SK-N-MC (cell line): ENCODE measurements at regions not wholly inside any gene's neighbourhood (a gene's known extent, or its start where the extent isn't known, plus 50 kb on each side); places are given as distances from the start of the nearest gene placed in this dataset.
"Not testable (repeated sequence)": the region's sequence is repeated elsewhere in the genome, so short reads cannot be mapped to it uniquely, and the experiment has no call there.

Source experiments
- DNase-seq: peaks from one replicate; pipeline ENCODE4 v3.0.0-alpha.2; 2011; ENCODE audit warnings: low read depth, low spot score
- H3K27ac ChIP-seq: fragments of 200-600 bp; sonication (generic); 2 replicates; pipeline ENCODE4 v1.5.1; 2016; ENCODE audit warnings: mixed run types
- H3K36me3 ChIP-seq: fragments of 200-600 bp; sonication (generic); 2 replicates; pipeline ENCODE4 v1.6.1; 2017; ENCODE audit warnings: antibody characterized with exemption, low read length, mixed read lengths; ENCODE audit not compliant: insufficient read depth
- H3K4me3 ChIP-seq: fragments of 200-600 bp; sonication (generic); 2 replicates; pipeline ENCODE4 v1.5.1; 2016
- H3K9ac ChIP-seq: fragments of 200-600 bp; sonication (generic); 2 replicates; pipeline ENCODE4 v1.8.0; 2017; ENCODE audit warnings: mixed run types, mixed read lengths; ENCODE audit not compliant: insufficient read length
- H3K9me3 ChIP-seq: fragments of 200-600 bp; sonication (generic); 2 replicates; pipeline ENCODE4 v1.6.1; 2017; ENCODE audit warnings: low read depth, mild to moderate bottlenecking, antibody characterized with exemption, low read length, moderate library complexity, mixed read lengths
- EZH2 ChIP-seq: fragments of 200-600 bp; sonication (generic); IDR thresholded peaks from one replicate; pipeline ENCODE4 v1.6.1; 2017; ENCODE audit warnings: antibody characterized with exemption
- FOXP2 ChIP-seq: optimal IDR thresholded peaks from 2 replicates; pipeline ENCODE3; 2011; ENCODE audit warnings: mild to moderate bottlenecking, moderate library complexity; ENCODE audit not compliant: insufficient read depth; ENCODE audit errors: extremely low read length, control extremely low read depth
- POLR2AphosphoS5 ChIP-seq: IDR thresholded peaks from 2 replicates; pipeline ENCODE4 v1.6.1; 2012; ENCODE audit warnings: mild to moderate bottlenecking, low read depth, low read length, borderline replicate concordance

- Histone ChIP-seq H3K9ac (no peak overlapping the region), H3K36me3 (no peaks in the 10 kb centered on the region), H3K4me3 (no peak overlapping the region), H3K9me3 (no peaks in the 10 kb centered on the region), H3K27ac (no peak overlapping the region)
- no peak for TF ChIP-seq POLR2AphosphoS5
- no peak for TF ChIP-seq FOXP2
- no peak for TF ChIP-seq EZH2
- no peak for DNase-seq
Observed at GRCh38 chr18:23324056-23324811, 128.9 kb upstream of the RIOK3 start.

GRCh38 chr18:23324861-23325260 lies 128.2 kb upstream of the RIOK3 start:
- Histone ChIP-seq H3K9me3 (no peaks in the 10 kb centered on the region), H3K4me3 (no peak overlapping the region), H3K27ac (no peak overlapping the region), H3K9ac (no peak overlapping the region), H3K36me3 (no peaks in the 10 kb centered on the region)
- no peak for DNase-seq
- no peak for TF ChIP-seq FOXP2
- no peak for TF ChIP-seq EZH2
- no peak for TF ChIP-seq POLR2AphosphoS5

GRCh38 chr18:23329671-23330070 lies 123.4 kb upstream of the RIOK3 start:
- DNase-seq, H3K4me3 ChIP-seq, H3K9me3 ChIP-seq, H3K27ac ChIP-seq, H3K9ac ChIP-seq, H3K36me3 ChIP-seq: not testable (repeated sequence)

- H3K4me3 ChIP-seq: no peak overlapping the region
- TF ChIP-seq FOXP2: no peak
- TF ChIP-seq POLR2AphosphoS5: no peak
- TF ChIP-seq EZH2: no peak
- no peak overlapping the region for H3K27ac ChIP-seq
- no peaks in the 10 kb centered on the region for H3K9me3 ChIP-seq
- H3K9ac ChIP-seq: no peak overlapping the region
- DNase-seq: no peak
- no peaks in the 10 kb centered on the region for H3K36me3 ChIP-seq
Observed at GRCh38 chr18:23330423-23330822, 122.7 kb upstream of the RIOK3 start.

- H3K27ac ChIP-seq: no peak overlapping the region
- TF ChIP-seq EZH2 (no peak), POLR2AphosphoS5 (no peak)
- DNase-seq: no peak
- no peaks in the 10 kb centered on the region for H3K36me3 ChIP-seq
- H3K4me3 ChIP-seq: no peak overlapping the region
- H3K9ac ChIP-seq: no peak overlapping the region
- no peaks in the 10 kb centered on the region for H3K9me3 ChIP-seq
Observed at GRCh38 chr18:23331091-23331920, 121.8 kb upstream of the RIOK3 start.

GRCh38 chr18:23332356-23332755 lies 120.7 kb upstream of the RIOK3 start:
- TF ChIP-seq EZH2 (no peak), POLR2AphosphoS5 (no peak)
- Histone ChIP-seq H3K9ac (no peak overlapping the region), H3K36me3 (no peaks in the 10 kb centered on the region), H3K27ac (no peak overlapping the region), H3K4me3 (no peak overlapping the region), H3K9me3 (no peaks in the 10 kb centered on the region)
- no peak for DNase-seq

- TF ChIP-seq FOXP2 (no peak), EZH2 (no peak), POLR2AphosphoS5 (no peak)
Observed at GRCh38 chr18:23333827-23334226, 119.3 kb upstream of the RIOK3 start.

GRCh38 chr18:23334569-23334968 lies 118.5 kb upstream of the RIOK3 start:
- no peaks in the 10 kb centered on the region for H3K9me3 ChIP-seq
- H3K27ac ChIP-seq: no peak overlapping the region
- no peaks in the 10 kb centered on the region for H3K36me3 ChIP-seq
- no peak for TF ChIP-seq POLR2AphosphoS5
- TF ChIP-seq EZH2: no peak
- TF ChIP-seq FOXP2: no peak
- no peak overlapping the region for H3K4me3 ChIP-seq
- no peak for DNase-seq
- H3K9ac ChIP-seq: no peak overlapping the region

More at GRCh38 chr18:23333827-23334226, 119.3 kb upstream of the RIOK3 start:
- no peak overlapping the region for H3K4me3 ChIP-seq
- no peaks in the 10 kb centered on the region for H3K9me3 ChIP-seq
- no peak for DNase-seq
- H3K36me3 ChIP-seq: no peaks in the 10 kb centered on the region
- no peak overlapping the region for H3K9ac ChIP-seq
- no peak overlapping the region for H3K27ac ChIP-seq

- H3K9ac ChIP-seq: no peak overlapping the region
- H3K36me3 ChIP-seq: no peaks in the 10 kb centered on the region
- no peak overlapping the region for H3K27ac ChIP-seq
- TF ChIP-seq POLR2AphosphoS5 (no peak), EZH2 (no peak), FOXP2 (no peak)
- no peak for DNase-seq
- H3K4me3 ChIP-seq: no peak overlapping the region
- H3K9me3 ChIP-seq: no peaks in the 10 kb centered on the region
Observed at GRCh38 chr18:23336101-23336500, 117.0 kb upstream of the RIOK3 start.
